ENCODE measurements at regions not wholly inside any gene's neighbourhood (a gene's known extent, or its start where the extent isn't known, plus 50 kb on each side); places are given as distances from the start of the nearest gene placed in this dataset.
A peak's percentile ranks its signal among the peaks of the same experiment; 100 is the strongest.

DNA sequence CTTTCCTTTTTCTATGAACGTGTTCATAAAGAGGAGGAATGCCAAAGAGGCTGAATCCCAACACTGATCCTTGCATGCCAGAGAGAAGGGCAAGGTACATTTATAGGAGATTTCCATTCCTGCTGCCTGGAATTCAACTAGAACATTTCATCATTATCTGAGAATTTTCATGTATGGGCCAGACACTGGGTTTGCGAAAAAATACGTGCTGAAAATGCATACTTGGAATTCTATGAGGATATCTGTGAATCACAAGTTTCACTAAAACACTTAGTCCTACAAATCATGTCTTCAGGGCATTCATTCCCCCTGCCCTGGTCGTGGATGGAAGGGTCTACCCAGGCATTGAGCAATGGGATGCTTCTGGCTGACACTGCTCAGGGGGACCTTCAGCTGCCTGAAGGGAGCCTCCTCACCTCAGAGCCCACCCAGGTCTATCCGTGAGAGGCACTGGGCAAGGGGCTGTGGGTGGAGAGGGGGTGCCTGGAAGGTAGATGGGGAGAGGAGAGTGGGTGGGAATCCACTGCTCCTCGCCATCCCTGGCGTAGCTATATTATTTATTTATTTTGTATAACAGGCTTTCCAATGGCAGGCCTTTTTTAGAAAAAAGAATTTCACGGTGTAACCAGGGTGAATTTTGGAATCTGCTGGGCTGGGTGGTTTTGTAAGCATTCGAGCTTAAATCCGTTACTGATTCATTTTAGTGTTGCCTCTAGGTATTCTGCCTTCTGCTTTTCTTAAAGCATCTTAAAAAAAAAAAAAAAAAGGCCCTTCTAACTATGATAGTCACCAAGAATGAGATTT lies 560.6 kb upstream of the ID2 start:
- ATAC-seq (peak in 1 of 2 experiments; percentile 24; a peak in 3 of 6 replicates), FAIRE-seq (no peak), DNase-seq (ENCODE audit: low read depth in 1 of 2, low spot score in 1 of 2) (no peak)
- ChIA-PET CTCF (no interaction called here), POLR2A (no interaction called here)
- TF ChIP-seq MYC (IDR thresholded peaks at IDR 0.05; ENCODE audit: borderline replicate concordance, low read length) (no peak), EHF (CRISPR knock-in tag; IDR thresholded peaks at IDR 0.05) (no peak), CHD4 (IDR thresholded peaks at IDR 0.05; ENCODE audit: borderline replicate concordance) (no peak), ZFP36 (IDR thresholded peaks at IDR 0.05; ENCODE audit: borderline replicate concordance, partially characterized antibody) (no peak), SREBF2 (IDR thresholded peaks at IDR 0.05) (no peak), FOSB (CRISPR knock-in tag; IDR thresholded peaks at IDR 0.05) (no peak), GATA3 (IDR thresholded peaks at IDR 0.05; ENCODE audit: borderline replicate concordance) (no peak), HDAC2 (IDR thresholded peaks at IDR 0.05) (no peak), HMGXB4 (CRISPR knock-in tag; IDR thresholded peaks at IDR 0.05; ENCODE audit: borderline replicate concordance) (no peak), RNF2 (IDR thresholded peaks at IDR 0.05; ENCODE audit: borderline replicate concordance, low read depth) (no peak), TFCP2L1 (CRISPR knock-in tag; IDR thresholded peaks at IDR 0.05) (no peak), FOXS1 (CRISPR knock-in tag; IDR thresholded peaks at IDR 0.05) (no peak)
- TF ChIP-seq, protein P1, sequence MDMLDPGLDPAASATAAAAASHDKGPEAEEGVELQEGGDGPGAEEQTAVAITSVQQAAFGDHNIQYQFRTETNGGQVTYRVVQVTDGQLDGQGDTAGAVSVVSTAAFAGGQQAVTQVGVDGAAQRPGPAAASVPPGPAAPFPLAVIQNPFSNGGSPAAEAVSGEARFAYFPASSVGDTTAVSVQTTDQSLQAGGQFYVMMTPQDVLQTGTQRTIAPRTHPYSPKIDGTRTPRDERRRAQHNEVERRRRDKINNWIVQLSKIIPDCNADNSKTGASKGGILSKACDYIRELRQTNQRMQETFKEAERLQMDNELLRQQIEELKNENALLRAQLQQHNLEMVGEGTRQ (IDR thresholded peaks at IDR 0.05), result no peak
- TF ChIP-seq, protein P2, sequence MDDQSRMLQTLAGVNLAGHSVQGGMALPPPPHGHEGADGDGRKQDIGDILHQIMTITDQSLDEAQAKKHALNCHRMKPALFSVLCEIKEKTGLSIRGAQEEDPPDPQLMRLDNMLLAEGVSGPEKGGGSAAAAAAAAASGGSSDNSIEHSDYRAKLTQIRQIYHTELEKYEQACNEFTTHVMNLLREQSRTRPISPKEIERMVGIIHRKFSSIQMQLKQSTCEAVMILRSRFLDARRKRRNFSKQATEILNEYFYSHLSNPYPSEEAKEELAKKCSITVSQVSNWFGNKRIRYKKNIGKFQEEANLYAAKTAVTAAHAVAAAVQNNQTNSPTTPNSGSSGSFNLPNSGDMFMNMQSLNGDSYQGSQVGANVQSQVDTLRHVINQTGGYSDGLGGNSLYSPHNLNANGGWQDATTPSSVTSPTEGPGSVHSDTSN (IDR thresholded peaks at IDR 0.05), result no peak
- TF ChIP-seq, protein P3, sequence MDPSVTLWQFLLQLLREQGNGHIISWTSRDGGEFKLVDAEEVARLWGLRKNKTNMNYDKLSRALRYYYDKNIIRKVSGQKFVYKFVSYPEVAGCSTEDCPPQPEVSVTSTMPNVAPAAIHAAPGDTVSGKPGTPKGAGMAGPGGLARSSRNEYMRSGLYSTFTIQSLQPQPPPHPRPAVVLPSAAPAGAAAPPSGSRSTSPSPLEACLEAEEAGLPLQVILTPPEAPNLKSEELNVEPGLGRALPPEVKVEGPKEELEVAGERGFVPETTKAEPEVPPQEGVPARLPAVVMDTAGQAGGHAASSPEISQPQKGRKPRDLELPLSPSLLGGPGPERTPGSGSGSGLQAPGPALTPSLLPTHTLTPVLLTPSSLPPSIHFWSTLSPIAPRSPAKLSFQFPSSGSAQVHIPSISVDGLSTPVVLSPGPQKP (IDR thresholded peaks at IDR 0.05; ENCODE audit: low read depth, low read length), result no peak
- TF ChIP-seq, protein P4, sequence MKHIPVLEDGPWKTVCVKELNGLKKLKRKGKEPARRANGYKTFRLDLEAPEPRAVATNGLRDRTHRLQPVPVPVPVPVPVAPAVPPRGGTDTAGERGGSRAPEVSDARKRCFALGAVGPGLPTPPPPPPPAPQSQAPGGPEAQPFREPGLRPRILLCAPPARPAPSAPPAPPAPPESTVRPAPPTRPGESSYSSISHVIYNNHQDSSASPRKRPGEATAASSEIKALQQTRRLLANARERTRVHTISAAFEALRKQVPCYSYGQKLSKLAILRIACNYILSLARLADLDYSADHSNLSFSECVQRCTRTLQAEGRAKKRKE (CRISPR knock-in tag; IDR thresholded peaks at IDR 0.05; ENCODE audit: low read depth), result no peak
- TF ChIP-seq, protein P5, sequence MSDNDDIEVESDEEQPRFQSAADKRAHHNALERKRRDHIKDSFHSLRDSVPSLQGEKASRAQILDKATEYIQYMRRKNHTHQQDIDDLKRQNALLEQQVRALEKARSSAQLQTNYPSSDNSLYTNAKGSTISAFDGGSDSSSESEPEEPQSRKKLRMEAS (IDR thresholded peaks at IDR 0.05), result no peak
- WGBS (ENCODE audit: missing lambda C conversion rate), result 61% methylated on average over 10 of the region's 10 CpGs
- Histone ChIP-seq H3K27ac (peak overlapping the region in 1 of 2 experiments; percentile 41; a peak in 2 of 6 replicates), H3K4me1 (peaks cover 18% of the 10 kb centered on the region), H3K4me3 (no peak overlapping the region), H3K4me2 (peak overlapping the region; percentile 28; the same call in 2 of the 3 replicates), H3K9me3 (no peaks in the 10 kb centered on the region)

- no peak; a peak in 1 of 6 replicates for ATAC-seq
- TF ChIP-seq CEBPB (IDR thresholded peaks at IDR 0.05) (0 out of 4 replicates have a peak, but pooled peaks of 1 of the 2 experiments have one; percentile 6), CTCF (IDR thresholded peaks at IDR 0.05) (no peak)
- Histone ChIP-seq H3K4me3 (no peak overlapping the region), H3K4me2 (peak overlapping the region; percentile 28; the same call in 2 of the 3 replicates), H3K9me3 (no peaks in the 10 kb centered on the region), H3K4me1 (peaks cover 18% of the 10 kb centered on the region), H3K27ac (no peak overlapping the region; a peak in 1 of 6 replicates)
- no peak for FAIRE-seq
- no peak for DNase-seq (ENCODE audit: low read depth in 1 of 2, low spot score in 1 of 2)
- ChIA-PET POLR2A (no interaction called here), CTCF (interaction anchor here (0.6 kb wide), 1 partner anchor 401 kb away, joined by 3 read pairs; no protein-coding TSS in a partner anchor)
- WGBS (ENCODE audit: missing lambda C conversion rate), result 58% methylated on average over 5 of the region's 5 CpGs
These were observed 559.9 kb upstream of the ID2 start for GRCh38 chr2:8121826-8122513.
